GM12891 (cell line): ENCODE measurements at regions not wholly inside any gene's neighbourhood (a gene's known extent, or its start where the extent isn't known, plus 50 kb on each side); places are given as distances from the start of the nearest gene placed in this dataset.

Experiments
- POLR2A ChIP-seq: IDR thresholded peaks from 2 replicates; pipeline ENCODE4 v1.6.1; 2011; ENCODE audit warnings: low read depth, low read length, control low read depth
- POLR2AphosphoS5 ChIP-seq: IDR thresholded peaks from 2 replicates; pipeline ENCODE4 v1.6.1; 2011; ENCODE audit warnings: low read depth, low read length, control low read depth
- SPI1 ChIP-seq: IDR thresholded peaks from 2 replicates; pipeline ENCODE4 v1.6.1; 2011; ENCODE audit warnings: low read depth, low read length, control low read depth
- TAF1 ChIP-seq: IDR thresholded peaks from 2 replicates; pipeline ENCODE4 v1.6.1; 2011; ENCODE audit warnings: low read depth, low read length, control low read depth

DNA sequence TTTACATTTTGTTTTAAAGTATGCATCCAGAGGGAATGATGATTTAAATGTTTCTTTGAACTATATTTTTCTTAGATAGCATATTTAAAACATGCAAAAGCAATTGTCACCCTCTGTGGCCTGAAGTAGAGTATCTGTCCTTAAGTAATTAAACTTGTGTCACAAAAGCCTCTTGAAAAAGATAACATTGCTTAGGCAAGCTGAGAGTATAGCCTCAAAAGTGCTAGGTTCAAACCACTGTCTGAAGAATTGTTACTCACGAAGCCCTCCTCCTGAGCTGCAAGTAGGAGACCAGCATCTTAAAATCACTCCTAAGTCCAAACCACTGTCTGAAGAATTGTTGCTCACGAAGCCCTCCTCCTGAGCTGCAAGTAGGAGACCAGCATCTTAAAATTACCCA is 378.0 kb upstream of the PRR16 start:
- no peak for TF ChIP-seq POLR2A
- TF ChIP-seq POLR2AphosphoS5: no peak
- no peak for TF ChIP-seq SPI1
- TF ChIP-seq TAF1: no peak
